Stomach (tissue), 8 donors: ENCODE measurements at regions not wholly inside any gene's neighbourhood (a gene's known extent, or its start where the extent isn't known, plus 50 kb on each side); places are given as distances from the start of the nearest gene placed in this dataset.

Source experiments
- DNase-seq, 2 donors: peaks; one replicate each; pipeline versions ENCODE4 v3.0.0 to v3.0.0-alpha.2; 2013 to 2019
- H3K27ac ChIP-seq, 5 donors: fragments of 200-600 bp in 4 of 5; sonication (generic) in 4 of 5; one replicate each; pipeline ENCODE4 v1.5.1; 2013 to 2019; ENCODE audit warnings: mild to moderate bottlenecking in 1 of 5, moderate library complexity in 1 of 5
- H3K27me3 ChIP-seq, 3 donors: fragments of 200-600 bp; sonication (generic); one replicate each; pipeline ENCODE4 v1.5.1; 2017 to 2019; ENCODE audit warnings: mixed run types in 1 of 3
- H3K36me3 ChIP-seq, 4 donors: fragments of 200-600 bp; sonication (generic); 1 replicate in 3 of 4; 2 replicates in 1 of 4; pipeline ENCODE4 v1.5.1; 2016 to 2019
- H3K4me1 ChIP-seq, 4 donors: fragments of 200-600 bp; sonication (generic); one replicate each; pipeline ENCODE4 v1.5.1; 2016 to 2019
- H3K4me3 ChIP-seq, 4 donors: fragments of 200-600 bp; sonication (generic) in 3 of 4; one replicate each; pipeline ENCODE4 v1.5.1; 2016 to 2019; ENCODE audit warnings: mild to moderate bottlenecking in 1 of 4
- H3K9me3 ChIP-seq, 4 donors: fragments of 200-600 bp; sonication (generic); one replicate each; pipeline ENCODE4 v1.5.1; 2016 to 2019
- EP300 ChIP-seq: sonication (generic); formaldehyde crosslinking; IDR thresholded peaks from one replicate; pipeline ENCODE4 v1.6.1; 2017; ENCODE audit warnings: antibody characterized with exemption
- POLR2A ChIP-seq, 4 donors: fragments of 450-650 bp; IDR thresholded peaks; one replicate each; pipeline ENCODE4 v1.6.1; 2016; ENCODE audit warnings: antibody characterized with exemption in 4 of 4, control low read depth in 2 of 4, mild to moderate bottlenecking in 1 of 4, moderate library complexity in 1 of 4
- POLR2AphosphoS5 ChIP-seq, 3 donors: sonication (generic); formaldehyde crosslinking; IDR thresholded peaks; one replicate each; pipeline ENCODE4 v1.6.1; 2016; ENCODE audit warnings: antibody characterized with exemption in 3 of 3
- WGBS, 5 donors: extraction: QIAGEN DNeasy Blood & Tissue Kit in 3 of 5; methylation state at CpG; one replicate each; pipeline versions ENCODE4 v1.1.5 to v1.1.7; 2013 to 2018; 5-methylcytosine and 5-hydroxymethylcytosine counted together
- intact Hi-C: fragments of 100-400 bp; cut with DNase I; formaldehyde crosslinking; loops from one replicate; pipeline ENCODE4 v1.15.1; 2023; ENCODE audit warnings: low total_unique reads
- TF ChIP-seq, protein P1 (sequence below), 7 experiments: fragments of 450-650 bp in 4 of 7; fragments of 200-600 bp in 3 of 7; sonication (generic) in 3 of 7; IDR thresholded peaks; one replicate each; pipeline ENCODE4 v1.5.1; 2016 to 2019; ENCODE audit warnings: antibody characterized with exemption in 7 of 7, control low read depth in 2 of 7, mild to moderate bottlenecking in 1 of 7
- donor health status: healthy with polysubstance abuse.
- donor health status: Bipolar disorder and iron deficiency.
- donor health status: healthy.

DNA sequence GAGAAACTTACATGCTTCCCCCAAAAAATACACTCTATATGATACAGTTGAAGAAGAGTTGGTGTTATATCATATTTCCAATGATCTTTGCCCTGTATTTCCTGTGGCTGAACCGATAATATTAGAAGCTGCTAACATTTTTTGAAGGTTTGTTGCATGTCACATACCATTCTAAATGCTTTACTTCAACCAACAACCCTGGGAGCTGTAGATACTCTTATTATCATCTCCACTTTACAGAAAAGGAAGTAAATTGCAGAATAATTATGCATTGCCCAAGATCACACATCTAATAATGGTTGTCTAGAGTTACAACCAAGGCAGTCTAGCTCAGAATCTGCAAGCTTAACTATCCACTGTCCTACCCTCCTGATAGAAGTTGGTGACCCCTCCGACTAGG is 182.8 kb downstream of the NUAK1 start:
- intact Hi-C loops: no loop called here
- TF ChIP-seq POLR2AphosphoS5 (IDR thresholded peaks at IDR 0.05) (no peak), EP300 (no peak)
- Histone ChIP-seq H3K4me3 (no peak overlapping the region), H3K9me3 (no peaks in the 10 kb centered on the region), H3K4me1 (peaks cover 0 to 5% (median 0%) of the 10 kb centered on the region in 4 donors), H3K27ac (no peak overlapping the region), H3K27me3 (no peaks in the 10 kb centered on the region), H3K36me3 (no peaks in the 10 kb centered on the region)
- no peak for DNase-seq
- WGBS, 5 donors: 68 to 74% (median 72%) methylated on average over 2 of the region's 2 CpGs

DNA sequence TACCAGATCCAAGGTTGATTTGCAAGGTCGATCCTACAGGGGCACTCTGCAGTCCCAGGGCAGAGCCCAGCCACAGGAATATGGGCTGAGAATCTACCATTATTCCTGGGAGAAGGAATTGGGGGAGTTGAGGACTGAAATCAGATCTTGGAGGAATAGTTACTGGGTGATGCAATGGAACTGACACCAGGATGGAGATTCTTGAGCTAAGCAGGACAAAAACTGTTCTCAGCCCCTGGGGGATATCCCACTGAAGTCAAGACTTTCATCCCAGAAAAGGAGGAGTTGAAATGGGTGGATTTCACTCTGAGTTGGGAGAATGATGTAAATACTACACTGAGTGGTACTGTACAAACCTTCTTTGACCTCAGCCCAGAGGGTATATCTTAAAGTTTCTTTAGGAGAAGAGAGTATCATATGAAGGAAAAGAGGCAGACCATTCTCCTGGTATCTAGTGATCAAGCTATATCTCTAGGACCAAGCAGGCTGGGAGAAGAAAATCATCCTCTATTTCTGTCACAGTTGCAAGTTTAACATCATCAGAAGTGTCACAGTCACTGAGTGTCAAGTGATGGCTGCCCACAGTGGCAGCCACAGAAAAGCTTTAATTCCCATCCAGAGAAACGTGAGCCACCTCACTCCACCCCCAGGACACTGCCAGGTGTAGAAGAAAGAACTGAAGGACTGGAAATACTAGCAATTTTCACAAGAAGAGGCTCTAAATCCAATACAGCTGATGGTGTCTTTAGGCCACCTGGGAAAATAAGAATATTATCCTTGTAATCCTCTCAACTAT is 181.9 kb downstream of the NUAK1 start:
- intact Hi-C loops: no loop called here
- Histone ChIP-seq H3K9me3 (no peaks in the 10 kb centered on the region), H3K27ac (no peak overlapping the region), H3K4me3 (no peak overlapping the region), H3K36me3 (no peaks in the 10 kb centered on the region), H3K4me1 (peaks cover 0 to 5% (median 0%) of the 10 kb centered on the region in 4 donors), H3K27me3 (no peaks in the 10 kb centered on the region)
- TF ChIP-seq POLR2A (IDR thresholded peaks at IDR 0.05) (no peak), POLR2AphosphoS5 (IDR thresholded peaks at IDR 0.05) (no peak), EP300 (no peak)
- TF ChIP-seq, protein P1, sequence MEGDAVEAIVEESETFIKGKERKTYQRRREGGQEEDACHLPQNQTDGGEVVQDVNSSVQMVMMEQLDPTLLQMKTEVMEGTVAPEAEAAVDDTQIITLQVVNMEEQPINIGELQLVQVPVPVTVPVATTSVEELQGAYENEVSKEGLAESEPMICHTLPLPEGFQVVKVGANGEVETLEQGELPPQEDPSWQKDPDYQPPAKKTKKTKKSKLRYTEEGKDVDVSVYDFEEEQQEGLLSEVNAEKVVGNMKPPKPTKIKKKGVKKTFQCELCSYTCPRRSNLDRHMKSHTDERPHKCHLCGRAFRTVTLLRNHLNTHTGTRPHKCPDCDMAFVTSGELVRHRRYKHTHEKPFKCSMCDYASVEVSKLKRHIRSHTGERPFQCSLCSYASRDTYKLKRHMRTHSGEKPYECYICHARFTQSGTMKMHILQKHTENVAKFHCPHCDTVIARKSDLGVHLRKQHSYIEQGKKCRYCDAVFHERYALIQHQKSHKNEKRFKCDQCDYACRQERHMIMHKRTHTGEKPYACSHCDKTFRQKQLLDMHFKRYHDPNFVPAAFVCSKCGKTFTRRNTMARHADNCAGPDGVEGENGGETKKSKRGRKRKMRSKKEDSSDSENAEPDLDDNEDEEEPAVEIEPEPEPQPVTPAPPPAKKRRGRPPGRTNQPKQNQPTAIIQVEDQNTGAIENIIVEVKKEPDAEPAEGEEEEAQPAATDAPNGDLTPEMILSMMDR (IDR thresholded peaks at IDR 0.05): no peak
- WGBS, 5 donors: 53 to 72% (median 68%) methylated on average over 2 of the region's 2 CpGs
- no peak for DNase-seq

DNA sequence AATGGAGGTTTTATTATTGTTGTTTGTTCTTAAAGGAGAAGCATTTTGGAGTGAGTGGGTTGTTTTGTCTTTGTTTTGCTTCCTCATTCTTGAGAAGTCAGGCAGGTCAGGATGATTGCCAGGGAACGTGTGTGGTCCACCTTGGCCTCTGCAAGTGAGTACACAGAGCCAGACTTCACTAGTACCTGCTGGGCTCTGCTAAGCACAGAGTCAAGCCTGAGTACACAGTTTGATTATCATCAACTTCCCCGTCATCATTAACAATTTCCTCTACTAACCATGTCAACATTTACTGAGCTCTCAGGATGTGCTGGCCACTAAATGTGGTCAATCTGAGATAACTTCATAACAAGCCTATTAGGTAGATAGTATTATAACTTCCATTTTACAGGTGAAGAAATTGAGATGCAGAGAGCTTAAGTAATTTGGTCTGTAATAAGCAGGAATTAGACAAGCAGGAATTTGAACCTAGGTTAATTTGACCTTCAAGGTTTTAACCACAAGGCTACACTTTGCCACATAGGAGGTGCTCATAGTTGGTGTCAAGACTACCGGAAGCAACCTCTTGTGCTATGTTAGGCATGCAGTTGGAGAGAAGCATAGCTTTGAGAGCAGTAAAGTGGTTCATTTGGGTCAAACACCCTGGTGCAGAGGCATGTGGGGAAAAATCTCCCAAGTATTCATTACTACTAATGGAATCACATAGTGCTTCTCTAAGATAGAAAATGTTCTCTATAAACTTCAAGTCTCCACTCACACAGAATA is 178.3 kb downstream of the NUAK1 start:
- H3K27ac ChIP-seq: no peak overlapping the region
- H3K4me3 ChIP-seq: no peak overlapping the region
- H3K9me3 ChIP-seq: no peaks in the 10 kb centered on the region
- TF ChIP-seq, protein P1 (IDR thresholded peaks at IDR 0.05): no peak
- TF ChIP-seq POLR2A (IDR thresholded peaks at IDR 0.05) (no peak), EP300 (no peak), POLR2AphosphoS5 (IDR thresholded peaks at IDR 0.05) (no peak)
- WGBS, 5 donors: 28 to 61% (median 39%) methylated on average over 3 of the region's 3 CpGs
- no peaks in the 10 kb centered on the region for H3K36me3 ChIP-seq
- intact Hi-C loops: no loop called here
- no peaks in the 10 kb centered on the region for H3K27me3 ChIP-seq
- peaks cover 0 to 5% (median 0%) of the 10 kb centered on the region in 4 donors for H3K4me1 ChIP-seq
- DNase-seq: no peak

DNA sequence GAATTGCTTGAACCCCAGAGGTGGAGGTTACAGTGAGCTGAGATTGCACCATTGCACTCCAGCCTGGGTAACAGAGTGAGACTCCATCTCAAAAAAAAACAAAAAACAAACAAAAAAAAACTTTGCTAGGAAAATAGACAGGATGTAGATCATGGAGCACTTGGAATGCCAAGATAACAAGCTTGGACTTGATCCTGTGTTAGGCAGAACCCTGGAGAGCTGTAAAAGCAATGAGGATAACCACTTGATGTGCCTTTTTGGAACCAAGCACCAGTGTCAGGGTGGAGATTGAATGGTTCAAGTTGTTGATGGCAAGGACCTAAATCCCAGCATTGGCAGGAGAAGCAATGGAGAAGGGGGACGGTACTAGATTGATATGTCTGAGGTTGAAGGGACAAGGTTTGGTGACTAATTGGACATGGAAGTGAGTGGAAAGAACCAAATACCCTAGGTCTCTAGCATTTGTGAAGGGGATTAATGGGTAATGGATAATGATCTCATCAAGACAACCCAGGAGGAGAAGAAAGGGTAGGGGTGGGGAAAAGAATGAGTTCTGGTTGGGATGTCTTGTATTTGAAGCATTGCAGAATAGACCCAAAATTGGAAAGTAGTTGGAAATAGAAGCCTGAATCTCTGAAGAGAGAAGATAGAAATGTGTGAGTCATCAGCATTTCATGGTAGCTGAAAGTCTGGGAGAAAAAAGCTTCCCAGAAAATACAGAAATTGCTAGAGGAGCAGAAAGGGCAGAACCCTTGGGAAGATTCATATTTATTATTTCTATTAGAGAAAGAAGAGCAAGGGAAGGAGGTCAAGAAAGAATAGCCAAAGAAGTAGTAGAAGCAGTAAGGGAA is 176.7 kb downstream of the NUAK1 start:
- Histone ChIP-seq H3K4me3 (no peak overlapping the region), H3K4me1 (peaks cover 0 to 10% (median 0%) of the 10 kb centered on the region in 4 donors), H3K27me3 (no peaks in the 10 kb centered on the region), H3K9me3 (no peaks in the 10 kb centered on the region), H3K27ac (no peak overlapping the region), H3K36me3 (no peaks in the 10 kb centered on the region)
- no peak for DNase-seq
- intact Hi-C loops: no loop called here
- 84 to 95% (median 90%) methylated on average over 1 of the region's 1 CpG for WGBS, 5 donors
- no peak for TF ChIP-seq EP300
- TF ChIP-seq POLR2A (IDR thresholded peaks at IDR 0.05): no peak
- TF ChIP-seq, protein P1 (IDR thresholded peaks at IDR 0.05): no peak
- no peak for TF ChIP-seq POLR2AphosphoS5 (IDR thresholded peaks at IDR 0.05)
